ENCODE measurements at regions not wholly inside any gene's neighbourhood (a gene's known extent, or its start where the extent isn't known, plus 50 kb on each side); places are given as distances from the start of the nearest gene placed in this dataset.

GRCh38 chr3:178367817-178368617, 168.2 kb upstream of the KCNMB2 start:
- Histone ChIP-seq H3K27me3 (ENCODE audit: control insufficient read depth in 3 of 3, insufficient read depth in 3 of 3, low read length in 3 of 3) (no peaks in the 10 kb centered on the region), H3K9me3 (ENCODE audit: control insufficient read depth in 3 of 3, low read length in 3 of 3) (peaks cover 0 to 2% (median 0%) of the 10 kb centered on the region in 3 donors), H3K4me3 (ENCODE audit: low read length in 3 of 3) (no peak overlapping the region), H3K9ac (ENCODE audit: low read depth in 1 of 3, low read length in 3 of 3) (no peak overlapping the region), H3K36me3 (ENCODE audit: control insufficient read depth in 3 of 3, insufficient read depth in 3 of 3, low read length in 3 of 3) (no peaks in the 10 kb centered on the region), H3K4me1 (ENCODE audit: control insufficient read depth in 3 of 3, insufficient read depth in 3 of 3, low read length in 3 of 3) (peaks cover 4 to 7% (median 5%) of the 10 kb centered on the region in 3 donors), H3K27ac (ENCODE audit: low read depth, low read length) (peak overlapping the region; percentile 60)

DNA sequence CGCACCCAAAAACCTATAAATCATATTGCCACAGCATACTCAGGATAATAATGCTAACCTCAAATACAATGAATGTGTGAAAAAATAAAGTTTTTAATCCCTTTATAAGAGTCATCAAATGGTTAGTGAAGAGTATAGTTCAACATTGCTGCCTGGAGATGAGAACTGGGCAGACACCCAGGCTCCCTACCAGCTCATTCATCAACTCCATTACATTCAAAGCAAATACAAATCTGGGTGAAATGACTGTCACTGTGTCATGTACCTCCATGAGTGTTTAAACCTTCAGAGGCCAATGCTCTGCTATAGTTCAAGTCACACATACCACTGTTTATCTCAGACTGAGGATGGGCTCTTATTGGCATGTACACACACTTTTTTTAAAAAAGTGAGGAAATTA, 167.2 kb upstream of the KCNMB2 start:
- Histone ChIP-seq H3K27me3 (ENCODE audit: control insufficient read depth in 3 of 3, insufficient read depth in 3 of 3, low read length in 3 of 3) (no peaks in the 10 kb centered on the region), H3K27ac (ENCODE audit: low read depth, low read length) (no peak overlapping the region), H3K9ac (ENCODE audit: low read depth in 1 of 3, low read length in 3 of 3) (no peak overlapping the region), H3K4me3 (ENCODE audit: low read length in 3 of 3) (no peak overlapping the region), H3K4me1 (ENCODE audit: control insufficient read depth in 3 of 3, insufficient read depth in 3 of 3, low read length in 3 of 3) (peaks cover 4 to 7% (median 5%) of the 10 kb centered on the region in 3 donors), H3K36me3 (ENCODE audit: control insufficient read depth in 3 of 3, insufficient read depth in 3 of 3, low read length in 3 of 3) (no peaks in the 10 kb centered on the region), H3K9me3 (ENCODE audit: control insufficient read depth in 3 of 3, low read length in 3 of 3) (no peaks in the 10 kb centered on the region)

DNA sequence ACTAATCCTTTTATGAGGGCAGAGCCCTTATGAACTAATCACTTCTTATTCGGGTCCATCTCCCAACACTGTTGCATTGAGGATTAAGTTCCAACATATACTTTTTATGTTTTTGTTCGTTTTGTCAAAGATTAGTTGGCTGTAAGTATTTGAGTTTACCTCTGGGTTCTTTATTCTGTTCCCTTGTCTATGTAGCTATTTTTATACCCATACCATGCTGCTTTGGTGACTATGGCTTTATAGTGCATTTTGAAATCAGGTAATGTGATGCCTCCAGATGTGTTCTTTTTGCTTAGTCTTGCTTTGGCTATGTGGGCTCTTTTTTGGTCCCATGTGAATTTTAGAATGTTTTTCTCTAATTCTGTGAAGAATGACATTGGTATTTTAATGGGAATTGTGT, 166.4 kb upstream of the KCNMB2 start:
- peaks cover 4 to 7% (median 5%) of the 10 kb centered on the region in 3 donors for H3K4me1 ChIP-seq (ENCODE audit: control insufficient read depth in 3 of 3, insufficient read depth in 3 of 3, low read length in 3 of 3)
- no peak overlapping the region for H3K4me3 ChIP-seq (ENCODE audit: low read length in 3 of 3)
- no peak overlapping the region for H3K9ac ChIP-seq (ENCODE audit: low read depth in 1 of 3, low read length in 3 of 3)
- no peaks in the 10 kb centered on the region for H3K27me3 ChIP-seq (ENCODE audit: control insufficient read depth in 3 of 3, insufficient read depth in 3 of 3, low read length in 3 of 3)
- H3K36me3 ChIP-seq (ENCODE audit: control insufficient read depth in 3 of 3, insufficient read depth in 3 of 3, low read length in 3 of 3): no peaks in the 10 kb centered on the region
- no peak overlapping the region for H3K27ac ChIP-seq (ENCODE audit: low read depth, low read length)
- H3K9me3 ChIP-seq (ENCODE audit: control insufficient read depth in 3 of 3, low read length in 3 of 3): no peaks in the 10 kb centered on the region

- Histone ChIP-seq H3K4me3 (ENCODE audit: low read length in 3 of 3) (no peak overlapping the region), H3K4me1 (ENCODE audit: control insufficient read depth in 3 of 3, insufficient read depth in 3 of 3, low read length in 3 of 3) (peaks cover 4 to 7% (median 5%) of the 10 kb centered on the region in 3 donors), H3K9ac (ENCODE audit: low read depth in 1 of 3, low read length in 3 of 3) (no peak overlapping the region), H3K36me3 (ENCODE audit: control insufficient read depth in 3 of 3, insufficient read depth in 3 of 3, low read length in 3 of 3) (no peaks in the 10 kb centered on the region), H3K27ac (ENCODE audit: low read depth, low read length) (no peak overlapping the region), H3K27me3 (ENCODE audit: control insufficient read depth in 3 of 3, insufficient read depth in 3 of 3, low read length in 3 of 3) (no peaks in the 10 kb centered on the region), H3K9me3 (ENCODE audit: control insufficient read depth in 3 of 3, low read length in 3 of 3) (no peaks in the 10 kb centered on the region)
These were observed 165.8 kb upstream of the KCNMB2 start for GRCh38 chr3:178370387-178370786.

- Histone ChIP-seq H3K9me3 (ENCODE audit: control insufficient read depth in 3 of 3, low read length in 3 of 3) (no peaks in the 10 kb centered on the region), H3K4me1 (ENCODE audit: control insufficient read depth in 3 of 3, insufficient read depth in 3 of 3, low read length in 3 of 3) (peaks cover 0 to 10% (median 9%) of the 10 kb centered on the region in 3 donors), H3K27ac (ENCODE audit: low read depth, low read length) (no peak overlapping the region), H3K4me3 (ENCODE audit: low read length in 3 of 3) (no peak overlapping the region), H3K9ac (ENCODE audit: low read depth in 1 of 3, low read length in 3 of 3) (no peak overlapping the region), H3K36me3 (ENCODE audit: control insufficient read depth in 3 of 3, insufficient read depth in 3 of 3, low read length in 3 of 3) (no peaks in the 10 kb centered on the region), H3K27me3 (ENCODE audit: control insufficient read depth in 3 of 3, insufficient read depth in 3 of 3, low read length in 3 of 3) (no peaks in the 10 kb centered on the region)
These were observed 154.7 kb upstream of the KCNMB2 start for GRCh38 chr3:178381555-178381954.

- no peaks in the 10 kb centered on the region for H3K36me3 ChIP-seq (ENCODE audit: control insufficient read depth in 3 of 3, insufficient read depth in 3 of 3, low read length in 3 of 3)
- H3K27me3 ChIP-seq (ENCODE audit: control insufficient read depth in 3 of 3, insufficient read depth in 3 of 3, low read length in 3 of 3): no peaks in the 10 kb centered on the region
- H3K4me1 ChIP-seq (ENCODE audit: control insufficient read depth in 3 of 3, insufficient read depth in 3 of 3, low read length in 3 of 3): peaks cover 0 to 10% (median 9%) of the 10 kb centered on the region in 3 donors
- H3K9ac ChIP-seq (ENCODE audit: low read depth in 1 of 3, low read length in 3 of 3): no peak overlapping the region
- H3K4me3 ChIP-seq (ENCODE audit: low read length in 3 of 3): no peak overlapping the region
- H3K27ac ChIP-seq (ENCODE audit: low read depth, low read length): no peak overlapping the region
- no peaks in the 10 kb centered on the region for H3K9me3 ChIP-seq (ENCODE audit: control insufficient read depth in 3 of 3, low read length in 3 of 3)
These were observed 154.2 kb upstream of the KCNMB2 start for GRCh38 chr3:178381971-178382448.

GRCh38 chr3:178382449-178383061, 153.7 kb upstream of the KCNMB2 start:
- peaks cover 0 to 10% (median 9%) of the 10 kb centered on the region in 3 donors for H3K4me1 ChIP-seq (ENCODE audit: control insufficient read depth in 3 of 3, insufficient read depth in 3 of 3, low read length in 3 of 3)
- H3K27ac ChIP-seq (ENCODE audit: low read depth, low read length): no peak overlapping the region
- no peaks in the 10 kb centered on the region for H3K27me3 ChIP-seq (ENCODE audit: control insufficient read depth in 3 of 3, insufficient read depth in 3 of 3, low read length in 3 of 3)
- H3K4me3 ChIP-seq (ENCODE audit: low read length in 3 of 3): no peak overlapping the region
- no peak overlapping the region for H3K9ac ChIP-seq (ENCODE audit: low read depth in 1 of 3, low read length in 3 of 3)
- no peaks in the 10 kb centered on the region for H3K9me3 ChIP-seq (ENCODE audit: control insufficient read depth in 3 of 3, low read length in 3 of 3)
- H3K36me3 ChIP-seq (ENCODE audit: control insufficient read depth in 3 of 3, insufficient read depth in 3 of 3, low read length in 3 of 3): no peaks in the 10 kb centered on the region

DNA sequence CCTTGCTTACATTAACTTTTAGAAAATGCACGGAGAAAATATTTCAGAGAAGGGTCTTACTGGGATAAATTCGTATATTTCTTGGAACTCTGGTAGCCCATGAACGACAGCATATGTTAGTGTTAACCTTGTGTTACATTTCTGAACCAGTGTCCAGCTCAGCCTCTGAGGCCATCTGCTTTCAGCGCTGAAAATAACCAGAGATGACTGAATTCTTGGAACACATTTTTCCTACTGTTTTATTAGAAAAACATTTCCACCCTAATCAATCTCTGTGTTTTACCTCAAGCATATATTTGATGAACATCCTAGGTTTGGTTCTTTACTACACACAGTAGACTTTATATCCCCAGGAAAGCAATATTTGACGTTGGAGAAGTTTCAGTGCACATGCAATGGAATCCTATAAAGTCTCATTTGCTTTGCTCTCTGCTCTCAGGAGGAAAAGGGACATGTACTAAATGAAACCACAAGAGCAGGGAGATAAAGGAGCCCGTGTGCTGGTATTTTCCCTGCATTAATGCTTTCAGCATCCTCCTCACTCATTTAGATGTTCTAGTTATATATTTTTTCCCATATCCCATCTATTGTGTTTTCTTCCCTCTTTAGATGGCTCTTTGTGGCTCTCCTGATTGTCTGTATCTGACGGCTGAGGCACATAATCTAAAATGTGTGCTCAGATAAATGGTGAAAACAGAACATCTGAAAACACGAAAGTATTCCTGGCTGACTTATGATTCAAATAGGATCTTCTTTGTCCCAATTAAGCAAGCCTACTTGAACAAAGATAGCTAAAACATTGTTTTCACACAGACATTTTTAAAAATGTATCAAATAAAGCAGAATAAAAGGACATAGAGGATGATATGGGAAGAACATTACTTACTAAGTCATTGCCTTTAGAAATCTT, 151.7 kb upstream of the KCNMB2 start:
- Histone ChIP-seq H3K9me3 (ENCODE audit: control insufficient read depth in 3 of 3, low read length in 3 of 3) (no peaks in the 10 kb centered on the region), H3K36me3 (ENCODE audit: control insufficient read depth in 3 of 3, insufficient read depth in 3 of 3, low read length in 3 of 3) (no peaks in the 10 kb centered on the region), H3K27ac (ENCODE audit: low read depth, low read length) (no peak overlapping the region), H3K27me3 (ENCODE audit: control insufficient read depth in 3 of 3, insufficient read depth in 3 of 3, low read length in 3 of 3) (no peaks in the 10 kb centered on the region), H3K4me3 (ENCODE audit: low read length in 3 of 3) (no peak overlapping the region), H3K9ac (ENCODE audit: low read depth in 1 of 3, low read length in 3 of 3) (peak overlapping the region in 1 of 3 donors; percentile 24), H3K4me1 (ENCODE audit: control insufficient read depth in 3 of 3, insufficient read depth in 3 of 3, low read length in 3 of 3) (peaks cover 0 to 10% (median 9%) of the 10 kb centered on the region in 3 donors)

DNA sequence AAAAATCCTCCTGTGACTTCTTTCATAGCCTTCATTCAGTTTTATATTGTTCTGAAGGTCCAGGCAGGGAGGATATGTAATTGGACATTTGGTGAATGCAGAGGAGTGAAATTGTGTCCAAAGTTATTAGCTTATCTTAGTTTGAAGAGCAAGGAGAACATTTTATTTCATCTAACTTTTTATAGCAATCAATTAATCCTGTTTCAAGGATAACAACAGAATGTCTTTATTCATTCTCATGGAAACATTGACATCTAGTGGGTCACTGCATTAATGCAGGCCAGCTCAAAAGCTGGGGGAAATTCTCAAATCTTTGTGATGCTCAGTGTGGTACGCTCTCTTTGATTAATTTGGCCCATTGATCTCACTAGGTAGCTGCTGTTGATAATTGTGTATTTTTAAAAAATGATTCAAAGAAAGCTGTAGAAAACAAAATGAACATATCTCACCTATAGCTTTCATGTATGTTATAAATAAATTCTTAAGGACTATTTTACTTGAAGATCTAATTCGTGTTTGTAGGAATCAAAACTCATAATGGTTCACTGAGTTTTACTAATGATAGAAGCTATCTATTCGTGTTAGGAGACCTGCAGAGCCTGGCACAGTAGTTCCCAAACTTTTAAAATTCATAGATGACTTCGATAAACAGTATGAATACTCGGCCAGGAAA, 150.8 kb upstream of the KCNMB2 start:
- Histone ChIP-seq H3K27ac (ENCODE audit: low read depth, low read length) (no peak overlapping the region), H3K4me3 (ENCODE audit: low read length in 3 of 3) (no peak overlapping the region)

More for the DNA sequence above, 150.8 kb upstream of the KCNMB2 start:
- peaks cover 0 to 10% (median 9%) of the 10 kb centered on the region in 3 donors for H3K4me1 ChIP-seq (ENCODE audit: control insufficient read depth in 3 of 3, insufficient read depth in 3 of 3, low read length in 3 of 3)
- H3K9me3 ChIP-seq (ENCODE audit: control insufficient read depth in 3 of 3, low read length in 3 of 3): no peaks in the 10 kb centered on the region
- no peak overlapping the region for H3K9ac ChIP-seq (ENCODE audit: low read depth in 1 of 3, low read length in 3 of 3)
- H3K36me3 ChIP-seq (ENCODE audit: control insufficient read depth in 3 of 3, insufficient read depth in 3 of 3, low read length in 3 of 3): no peaks in the 10 kb centered on the region
- H3K27me3 ChIP-seq (ENCODE audit: control insufficient read depth in 3 of 3, insufficient read depth in 3 of 3, low read length in 3 of 3): no peaks in the 10 kb centered on the region

Measured in skeletal muscle tissue (tissue), 3 donors.